ENCODE measurements at regions not wholly inside any gene's neighbourhood (a gene's known extent, or its start where the extent isn't known, plus 50 kb on each side); places are given as distances from the start of the nearest gene placed in this dataset.
A peak's percentile ranks its signal among the peaks of the same experiment; 100 is the strongest.

DNA sequence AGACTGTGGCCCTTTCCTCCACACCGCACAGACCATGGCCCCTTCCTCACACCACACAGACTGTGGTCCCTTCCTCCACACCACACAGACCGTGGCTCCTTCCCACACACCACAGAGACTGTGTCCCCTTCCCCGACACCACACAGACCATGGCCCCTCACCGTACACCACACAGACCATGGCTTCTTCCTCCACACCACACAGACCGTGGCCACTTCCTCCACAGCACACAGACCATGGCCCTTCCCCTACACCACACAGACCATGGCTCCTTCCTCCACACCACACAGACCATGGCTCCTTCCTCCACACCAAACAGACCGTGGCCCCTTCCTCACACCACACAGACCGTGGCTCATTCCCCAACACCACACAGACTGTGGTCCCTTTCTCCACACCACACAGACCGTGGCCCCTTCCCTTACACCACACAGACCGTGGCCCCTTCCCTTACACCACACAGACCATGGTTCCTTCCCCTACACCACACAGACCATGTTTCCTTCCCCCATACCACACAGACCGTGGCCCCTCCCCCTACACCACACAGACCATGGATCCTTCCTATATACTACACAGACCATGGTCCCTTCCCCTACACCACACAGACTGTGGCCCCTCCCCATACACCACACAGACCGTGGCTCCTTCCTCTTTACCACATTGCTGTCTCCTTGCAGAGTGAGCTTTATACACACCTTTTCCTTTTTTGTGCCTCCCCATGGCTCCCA, 297.5 kb upstream of the FOXF1 start:
- H3K4me1 ChIP-seq (ENCODE audit: insufficient read depth, poor library complexity, severe bottlenecking), result no peaks in the 10 kb centered on the region
- TF ChIP-seq, protein P1, sequence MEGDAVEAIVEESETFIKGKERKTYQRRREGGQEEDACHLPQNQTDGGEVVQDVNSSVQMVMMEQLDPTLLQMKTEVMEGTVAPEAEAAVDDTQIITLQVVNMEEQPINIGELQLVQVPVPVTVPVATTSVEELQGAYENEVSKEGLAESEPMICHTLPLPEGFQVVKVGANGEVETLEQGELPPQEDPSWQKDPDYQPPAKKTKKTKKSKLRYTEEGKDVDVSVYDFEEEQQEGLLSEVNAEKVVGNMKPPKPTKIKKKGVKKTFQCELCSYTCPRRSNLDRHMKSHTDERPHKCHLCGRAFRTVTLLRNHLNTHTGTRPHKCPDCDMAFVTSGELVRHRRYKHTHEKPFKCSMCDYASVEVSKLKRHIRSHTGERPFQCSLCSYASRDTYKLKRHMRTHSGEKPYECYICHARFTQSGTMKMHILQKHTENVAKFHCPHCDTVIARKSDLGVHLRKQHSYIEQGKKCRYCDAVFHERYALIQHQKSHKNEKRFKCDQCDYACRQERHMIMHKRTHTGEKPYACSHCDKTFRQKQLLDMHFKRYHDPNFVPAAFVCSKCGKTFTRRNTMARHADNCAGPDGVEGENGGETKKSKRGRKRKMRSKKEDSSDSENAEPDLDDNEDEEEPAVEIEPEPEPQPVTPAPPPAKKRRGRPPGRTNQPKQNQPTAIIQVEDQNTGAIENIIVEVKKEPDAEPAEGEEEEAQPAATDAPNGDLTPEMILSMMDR (IDR thresholded peaks at IDR 0.05; ENCODE audit: poor library complexity, severe bottlenecking), result no peak
- DNase-seq (ENCODE audit: low spot score) (no peak), ATAC-seq (ENCODE audit: low read depth) (no peak)
- no peaks in the 10 kb centered on the region for H3K9me3 ChIP-seq (ENCODE audit: severe bottlenecking)
- no peak overlapping the region for H3K4me3 ChIP-seq (ENCODE audit: severe bottlenecking)
- H3K27me3 ChIP-seq (ENCODE audit: insufficient read depth, poor library complexity, severe bottlenecking), result peaks cover 7% of the 10 kb centered on the region
- no peak overlapping the region for H3K27ac ChIP-seq (ENCODE audit: poor library complexity, severe bottlenecking)
- no peaks in the 10 kb centered on the region for H3K36me3 ChIP-seq (ENCODE audit: low read depth)

DNA sequence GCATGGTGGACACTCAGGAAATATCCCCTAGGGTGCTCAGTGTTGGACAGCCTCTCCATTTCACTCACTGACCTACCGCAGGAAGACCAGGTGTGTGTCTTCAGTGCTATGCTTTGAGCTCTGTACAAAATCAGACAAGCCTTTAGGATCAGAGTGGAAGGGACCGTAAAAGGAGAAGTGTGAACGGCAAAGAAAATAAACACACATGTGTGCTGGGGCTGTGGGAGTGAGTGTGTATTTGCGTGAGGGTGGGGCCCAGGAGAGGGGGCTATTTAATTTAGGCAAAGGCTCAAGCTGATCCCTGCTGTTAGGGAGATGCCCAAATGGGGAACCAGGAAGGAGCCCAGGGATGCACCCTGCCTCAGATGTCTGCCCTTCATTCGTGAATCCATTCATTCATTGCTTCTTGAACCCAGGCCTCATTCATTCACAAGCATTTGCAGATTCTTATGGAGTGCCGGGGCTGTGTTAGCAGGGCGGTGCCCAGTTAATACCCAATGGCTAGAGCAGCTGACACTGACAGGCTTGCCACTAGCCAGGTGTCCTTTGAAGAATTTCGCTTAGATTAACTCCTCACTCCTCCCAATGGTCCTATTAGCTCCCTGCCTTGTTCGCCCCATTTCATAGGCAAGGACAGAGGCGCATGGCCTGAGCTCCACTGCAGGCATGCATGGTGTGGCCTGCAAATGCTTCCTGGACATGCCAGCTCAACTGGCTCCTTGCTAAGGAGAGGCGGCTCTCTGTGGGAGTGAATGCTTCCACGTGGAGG, 296.7 kb upstream of the FOXF1 start:
- DNase-seq (ENCODE audit: low spot score) (no peak), ATAC-seq (ENCODE audit: low read depth) (no peak)
- no peak overlapping the region for H3K4me3 ChIP-seq (ENCODE audit: severe bottlenecking)
- no peak overlapping the region for H3K27ac ChIP-seq (ENCODE audit: poor library complexity, severe bottlenecking)
- no peaks in the 10 kb centered on the region for H3K36me3 ChIP-seq (ENCODE audit: low read depth)
- TF ChIP-seq, protein P1 (IDR thresholded peaks at IDR 0.05; ENCODE audit: poor library complexity, severe bottlenecking), result no peak
- H3K27me3 ChIP-seq (ENCODE audit: insufficient read depth, poor library complexity, severe bottlenecking), result peaks cover 11% of the 10 kb centered on the region
- no peaks in the 10 kb centered on the region for H3K4me1 ChIP-seq (ENCODE audit: insufficient read depth, poor library complexity, severe bottlenecking)
- H3K9me3 ChIP-seq (ENCODE audit: severe bottlenecking), result no peaks in the 10 kb centered on the region

DNA sequence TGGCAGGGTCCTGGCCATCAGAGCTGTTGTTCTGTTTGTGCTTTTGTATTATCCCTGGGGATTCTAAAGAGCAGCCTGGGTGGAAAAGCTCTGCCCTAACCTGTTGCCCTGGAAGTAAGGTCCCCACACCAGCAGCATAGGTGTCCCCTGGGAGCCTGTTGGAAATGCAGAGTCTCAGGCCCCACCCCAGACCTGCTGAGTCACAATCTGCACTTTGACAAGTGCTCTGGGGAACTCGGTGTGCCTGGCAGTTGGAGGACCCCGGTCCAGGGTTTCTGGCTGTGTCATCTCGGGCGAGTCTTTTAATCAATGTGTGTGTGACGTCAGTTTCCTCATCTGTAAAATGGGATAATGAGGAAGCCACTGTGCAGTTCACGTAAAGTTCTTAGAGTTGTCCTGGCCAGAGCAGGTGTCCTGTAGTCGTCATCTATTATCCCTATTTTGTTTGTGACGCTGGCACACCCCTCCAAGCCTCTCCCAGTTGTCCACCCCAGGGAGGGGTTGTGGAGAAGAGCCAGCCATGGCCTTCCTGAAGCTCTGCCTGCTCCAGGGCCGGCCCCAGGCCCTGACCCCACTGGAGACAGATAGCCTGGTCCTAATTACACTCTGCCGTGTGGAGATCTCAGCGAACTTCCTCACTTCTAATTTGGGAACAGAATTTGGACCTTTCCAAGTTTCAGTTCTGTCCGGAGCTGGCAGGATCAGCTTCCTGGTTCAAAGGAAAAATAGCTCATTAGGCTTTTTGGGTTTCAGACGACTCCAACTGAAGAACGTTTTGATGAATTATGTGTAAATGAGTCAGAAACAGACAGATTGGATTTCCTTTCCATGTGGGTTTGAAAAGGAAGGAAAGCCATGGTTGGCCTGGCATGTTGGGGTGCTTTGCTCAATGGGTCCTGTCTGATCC, 295.7 kb upstream of the FOXF1 start:
- DNase-seq (ENCODE audit: low spot score) (no peak), ATAC-seq (ENCODE audit: low read depth) (no peak)
- H3K4me1 ChIP-seq (ENCODE audit: insufficient read depth, poor library complexity, severe bottlenecking), result no peaks in the 10 kb centered on the region
- H3K36me3 ChIP-seq (ENCODE audit: low read depth), result no peaks in the 10 kb centered on the region
- peaks cover 20% of the 10 kb centered on the region for H3K27me3 ChIP-seq (ENCODE audit: insufficient read depth, poor library complexity, severe bottlenecking)
- no peak overlapping the region for H3K27ac ChIP-seq (ENCODE audit: poor library complexity, severe bottlenecking)
- TF ChIP-seq, protein P1 (IDR thresholded peaks at IDR 0.05; ENCODE audit: poor library complexity, severe bottlenecking), result no peak
- H3K9me3 ChIP-seq (ENCODE audit: severe bottlenecking), result no peaks in the 10 kb centered on the region
- H3K4me3 ChIP-seq (ENCODE audit: severe bottlenecking), result no peak overlapping the region

DNA sequence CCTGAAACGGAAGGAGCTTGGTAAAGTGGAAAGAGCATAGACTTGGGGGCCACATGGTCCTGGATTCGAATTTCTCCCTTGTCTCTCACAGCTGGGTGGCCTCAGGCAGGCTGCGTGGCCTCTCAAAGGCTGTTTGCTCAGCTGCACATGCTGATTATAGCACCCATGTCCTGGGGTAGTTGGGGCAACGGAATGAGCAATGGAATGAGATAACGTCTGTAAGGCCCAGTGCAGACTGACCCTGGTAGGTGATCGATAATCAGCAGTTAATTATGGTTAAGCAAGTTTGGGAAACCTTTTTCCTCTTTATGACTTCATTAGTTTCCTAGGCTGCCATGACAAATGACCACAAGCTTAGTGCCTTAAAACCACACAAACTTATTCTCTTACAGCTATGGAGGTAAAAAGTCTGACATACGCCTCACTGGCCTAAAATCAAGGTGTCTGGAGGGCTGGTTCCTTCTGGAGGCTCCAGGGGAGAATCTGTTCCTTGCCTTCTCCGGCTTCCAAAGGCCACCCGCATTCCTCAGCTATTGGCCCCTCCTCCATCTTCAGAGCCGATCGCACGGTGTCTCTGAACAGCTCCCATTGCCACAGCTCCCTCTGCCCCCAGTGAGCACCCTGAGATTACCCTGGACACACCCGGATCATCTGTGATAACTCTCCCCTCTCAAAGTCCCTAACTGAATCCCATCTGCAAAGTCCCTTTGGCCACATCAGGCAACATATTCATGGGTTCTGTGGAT, 294.9 kb upstream of the FOXF1 start:
- no peaks in the 10 kb centered on the region for H3K4me1 ChIP-seq (ENCODE audit: insufficient read depth, poor library complexity, severe bottlenecking)
- ATAC-seq (ENCODE audit: low read depth) (no peak), DNase-seq (ENCODE audit: low spot score) (peak; percentile 15)
- H3K27me3 ChIP-seq (ENCODE audit: insufficient read depth, poor library complexity, severe bottlenecking), result peaks cover 26% of the 10 kb centered on the region
- H3K9me3 ChIP-seq (ENCODE audit: severe bottlenecking), result no peaks in the 10 kb centered on the region
- H3K36me3 ChIP-seq (ENCODE audit: low read depth), result no peaks in the 10 kb centered on the region
- TF ChIP-seq, protein P1 (IDR thresholded peaks at IDR 0.05; ENCODE audit: poor library complexity, severe bottlenecking), result no peak
- no peak overlapping the region for H3K4me3 ChIP-seq (ENCODE audit: severe bottlenecking)
- H3K27ac ChIP-seq (ENCODE audit: poor library complexity, severe bottlenecking), result no peak overlapping the region
